Activated T-cell treated with anti-CD3 and anti-CD28 coated beads, Interleukin-2, amount 50 U/mL, for 24 hours (primary cell): ENCODE measurements at regions not wholly inside any gene's neighbourhood (a gene's known extent, or its start where the extent isn't known, plus 50 kb on each side); places are given as distances from the start of the nearest gene placed in this dataset.
"Not testable (repeated sequence)": the region's sequence is repeated elsewhere in the genome, so short reads cannot be mapped to it uniquely, and the experiment has no call there.

Source experiments
- DNase-seq: peaks from one replicate; pipeline ENCODE4 v3.0.0-alpha.2; 2020
- H3K27ac Mint-ChIP-seq: 2 replicates; pipeline ENCODE4 v1.8.0; 2020; ENCODE audit warnings: mild to moderate bottlenecking, mixed read lengths
- H3K27me3 Mint-ChIP-seq: 2 replicates; pipeline ENCODE4 v1.8.0; 2020; ENCODE audit warnings: mixed read lengths
- H3K36me3 Mint-ChIP-seq: 2 replicates; pipeline ENCODE4 v1.8.0; 2020; ENCODE audit warnings: low read depth, mixed read lengths
- H3K4me1 Mint-ChIP-seq: 2 replicates; pipeline ENCODE4 v1.8.0; 2020; ENCODE audit warnings: low read depth, mixed read lengths
- H3K4me3 Mint-ChIP-seq: 2 replicates; pipeline ENCODE4 v1.8.0; 2020; ENCODE audit warnings: mild to moderate bottlenecking, moderate library complexity, mixed read lengths
- H3K9me3 Mint-ChIP-seq: 2 replicates; pipeline ENCODE4 v1.8.0; 2020; ENCODE audit warnings: mixed read lengths

GRCh38 chr7:23915236-23915635 is 205.2 kb downstream of the STK31 start:
- Mint-ChIP-seq H3K27me3 (peaks cover 28% of the 10 kb centered on the region), H3K4me3 (no peak overlapping the region), H3K4me1 (no peaks in the 10 kb centered on the region), H3K9me3 (peaks cover 2% of the 10 kb centered on the region), H3K36me3 (no peaks in the 10 kb centered on the region), H3K27ac (no peak overlapping the region)
- DNase-seq = no peak

- no peak overlapping the region for H3K27ac Mint-ChIP-seq
- H3K9me3 Mint-ChIP-seq = no peaks in the 10 kb centered on the region
- no peak for DNase-seq
- no peaks in the 10 kb centered on the region for H3K4me1 Mint-ChIP-seq
- peaks cover 24% of the 10 kb centered on the region for H3K27me3 Mint-ChIP-seq
- H3K4me3 Mint-ChIP-seq = no peak overlapping the region
- no peaks in the 10 kb centered on the region for H3K36me3 Mint-ChIP-seq
Measured at GRCh38 chr7:23918286-23918685, 208.3 kb downstream of the STK31 start.

GRCh38 chr7:23918856-23919255 is 208.8 kb downstream of the STK31 start:
- no peaks in the 10 kb centered on the region for H3K9me3 Mint-ChIP-seq
- no peaks in the 10 kb centered on the region for H3K36me3 Mint-ChIP-seq
- peaks cover 22% of the 10 kb centered on the region for H3K27me3 Mint-ChIP-seq
- H3K4me3 Mint-ChIP-seq = no peak overlapping the region
- no peak for DNase-seq
- no peaks in the 10 kb centered on the region for H3K4me1 Mint-ChIP-seq
- H3K27ac Mint-ChIP-seq = no peak overlapping the region

GRCh38 chr7:23925088-23925487 is 215.1 kb downstream of the STK31 start:
- no peaks in the 10 kb centered on the region for H3K4me1 Mint-ChIP-seq
- H3K27ac Mint-ChIP-seq = no peak overlapping the region
- H3K4me3 Mint-ChIP-seq = no peak overlapping the region
- DNase-seq = no peak
- no peaks in the 10 kb centered on the region for H3K27me3 Mint-ChIP-seq
- H3K36me3 Mint-ChIP-seq = no peaks in the 10 kb centered on the region
- no peaks in the 10 kb centered on the region for H3K9me3 Mint-ChIP-seq

GRCh38 chr7:23927709-23928417 is 217.8 kb downstream of the STK31 start:
- no peak overlapping the region for H3K4me3 Mint-ChIP-seq
- no peaks in the 10 kb centered on the region for H3K36me3 Mint-ChIP-seq
- no peak overlapping the region for H3K27ac Mint-ChIP-seq
- H3K4me1 Mint-ChIP-seq = no peaks in the 10 kb centered on the region
- H3K27me3 Mint-ChIP-seq = no peaks in the 10 kb centered on the region
- H3K9me3 Mint-ChIP-seq = no peaks in the 10 kb centered on the region
- DNase-seq = no peak

GRCh38 chr7:23928418-23928775 is 218.4 kb downstream of the STK31 start:
- Mint-ChIP-seq H3K4me1 (no peaks in the 10 kb centered on the region), H3K4me3 (no peak overlapping the region), H3K36me3 (no peaks in the 10 kb centered on the region), H3K27me3 (peaks cover 1% of the 10 kb centered on the region), H3K9me3 (no peaks in the 10 kb centered on the region), H3K27ac (no peak overlapping the region)
- DNase-seq = no peak

GRCh38 chr7:23930312-23930711 is 220.3 kb downstream of the STK31 start:
- Mint-ChIP-seq H3K4me3 (no peak overlapping the region), H3K9me3 (no peaks in the 10 kb centered on the region), H3K36me3 (no peaks in the 10 kb centered on the region), H3K4me1 (no peaks in the 10 kb centered on the region), H3K27ac (no peak overlapping the region), H3K27me3 (peaks cover 4% of the 10 kb centered on the region)
- no peak for DNase-seq

GRCh38 chr7:23931633-23932032 is 221.6 kb downstream of the STK31 start:
- no peak for DNase-seq
- H3K4me3 Mint-ChIP-seq = no peak overlapping the region
- no peaks in the 10 kb centered on the region for H3K9me3 Mint-ChIP-seq
- H3K27me3 Mint-ChIP-seq = peaks cover 9% of the 10 kb centered on the region
- H3K27ac Mint-ChIP-seq = no peak overlapping the region
- H3K4me1 Mint-ChIP-seq = no peaks in the 10 kb centered on the region
- H3K36me3 Mint-ChIP-seq = no peaks in the 10 kb centered on the region

- DNase-seq = no peak
- H3K27ac Mint-ChIP-seq = no peak overlapping the region
- H3K36me3 Mint-ChIP-seq = no peaks in the 10 kb centered on the region
- no peaks in the 10 kb centered on the region for H3K4me1 Mint-ChIP-seq
- H3K27me3 Mint-ChIP-seq = peaks cover 38% of the 10 kb centered on the region
- H3K9me3 Mint-ChIP-seq = no peaks in the 10 kb centered on the region
- H3K4me3 Mint-ChIP-seq = no peak overlapping the region
Measured at GRCh38 chr7:23938215-23938614, 228.2 kb downstream of the STK31 start.

- DNase-seq = no peak
- no peaks in the 10 kb centered on the region for H3K4me1 Mint-ChIP-seq
- H3K27me3 Mint-ChIP-seq = peaks cover 39% of the 10 kb centered on the region
- H3K9me3 Mint-ChIP-seq = no peaks in the 10 kb centered on the region
- H3K27ac Mint-ChIP-seq = no peak overlapping the region
- no peak overlapping the region for H3K4me3 Mint-ChIP-seq
- no peaks in the 10 kb centered on the region for H3K36me3 Mint-ChIP-seq
Measured at GRCh38 chr7:23938937-23939552, 229.0 kb downstream of the STK31 start.

- DNase-seq, H3K4me1 Mint-ChIP-seq, H3K9me3 Mint-ChIP-seq, H3K36me3 Mint-ChIP-seq, H3K27ac Mint-ChIP-seq, H3K4me3 Mint-ChIP-seq: not testable (repeated sequence)
- H3K27me3 Mint-ChIP-seq = peaks cover 45% of the 10 kb centered on the region
Measured at GRCh38 chr7:23939747-23940146, 229.7 kb downstream of the STK31 start.

- peaks cover 13% of the 10 kb centered on the region for H3K9me3 Mint-ChIP-seq
- H3K4me1 Mint-ChIP-seq = no peaks in the 10 kb centered on the region
- H3K27me3 Mint-ChIP-seq = peaks cover 39% of the 10 kb centered on the region
Measured at GRCh38 chr7:23941551-23941950, 231.5 kb downstream of the STK31 start.

GRCh38 chr7:23942032-23942431 is 232.0 kb downstream of the STK31 start:
- no peak for DNase-seq
- no peak overlapping the region for H3K27ac Mint-ChIP-seq
- no peaks in the 10 kb centered on the region for H3K36me3 Mint-ChIP-seq
- H3K27me3 Mint-ChIP-seq = peaks cover 39% of the 10 kb centered on the region
- H3K9me3 Mint-ChIP-seq = peaks cover 17% of the 10 kb centered on the region
- no peaks in the 10 kb centered on the region for H3K4me1 Mint-ChIP-seq
- no peak overlapping the region for H3K4me3 Mint-ChIP-seq

More at GRCh38 chr7:23941551-23941950, 231.5 kb downstream of the STK31 start:
- H3K27ac Mint-ChIP-seq = no peak overlapping the region
- no peak for DNase-seq
- H3K4me3 Mint-ChIP-seq = no peak overlapping the region
- H3K36me3 Mint-ChIP-seq = no peaks in the 10 kb centered on the region

- Mint-ChIP-seq H3K27ac (no peak overlapping the region), H3K4me3 (no peak overlapping the region), H3K9me3 (peaks cover 17% of the 10 kb centered on the region), H3K36me3 (no peaks in the 10 kb centered on the region), H3K27me3 (peaks cover 35% of the 10 kb centered on the region), H3K4me1 (no peaks in the 10 kb centered on the region)
- no peak for DNase-seq
Measured at GRCh38 chr7:23944131-23944530, 234.1 kb downstream of the STK31 start.

- Mint-ChIP-seq H3K9me3 (peaks cover 17% of the 10 kb centered on the region), H3K4me3 (no peak overlapping the region), H3K4me1 (no peaks in the 10 kb centered on the region), H3K36me3 (no peaks in the 10 kb centered on the region), H3K27ac (no peak overlapping the region), H3K27me3 (peaks cover 28% of the 10 kb centered on the region)
- no peak for DNase-seq
Measured at GRCh38 chr7:23945472-23945871, 235.5 kb downstream of the STK31 start.
